ENCODE measurements at regions not wholly inside any gene's neighbourhood (a gene's known extent, or its start where the extent isn't known, plus 50 kb on each side); places are given as distances from the start of the nearest gene placed in this dataset.

GRCh38 chr2:56519806-56520205 lies 336.0 kb downstream of the CCDC85A start:
- H3K4me3 ChIP-seq: no peak overlapping the region
- no peaks in the 10 kb centered on the region for H3K36me3 ChIP-seq
- no peak overlapping the region for H3K27ac Mint-ChIP-seq
- no peak overlapping the region for H3K9ac ChIP-seq
- H3K4me1 Mint-ChIP-seq: peaks cover 9% of the 10 kb centered on the region
- H3F3A ChIP-seq (ENCODE audit: low read depth): no peaks in the 10 kb centered on the region
- H3K4me1 ChIP-seq: no peaks in the 10 kb centered on the region
- no peaks in the 10 kb centered on the region for H4K20me1 ChIP-seq (ENCODE audit: low read depth)
- no peaks in the 10 kb centered on the region for H3K27me3 ChIP-seq
- no peaks in the 10 kb centered on the region for H3K9me3 Mint-ChIP-seq
- no peak for TF ChIP-seq EZH2phosphoT487 (IDR thresholded peaks at IDR 0.05)
- no peak for TF ChIP-seq EZH2 (IDR thresholded peaks at IDR 0.05)
- no peak for TF ChIP-seq CTCF (IDR thresholded peaks at IDR 0.05)
- no peak overlapping the region for H3K4me3 Mint-ChIP-seq
- no peak overlapping the region for H2AFZ ChIP-seq (replicated peaks)
- H3K36me3 Mint-ChIP-seq: no peaks in the 10 kb centered on the region
- no peaks in the 10 kb centered on the region for H3K9me3 ChIP-seq (ENCODE audit: low read depth)
- H3K27me3 Mint-ChIP-seq (ENCODE audit: insufficient read depth, low read depth): peaks cover 2% of the 10 kb centered on the region
- no peak overlapping the region for H3K4me2 ChIP-seq
- DNase-seq (ENCODE audit: low spot score): no peak
- no peak overlapping the region for H3K27ac ChIP-seq
- H3K79me2 ChIP-seq (ENCODE audit: low read depth): no peaks in the 10 kb centered on the region

- H3K4me1 Mint-ChIP-seq: no peaks in the 10 kb centered on the region
- H3K9me3 Mint-ChIP-seq: no peaks in the 10 kb centered on the region
- H3K27ac ChIP-seq: no peak overlapping the region
- no peaks in the 10 kb centered on the region for H3K79me2 ChIP-seq (ENCODE audit: low read depth)
- no peaks in the 10 kb centered on the region for H3K27me3 ChIP-seq
- no peaks in the 10 kb centered on the region for H3K36me3 ChIP-seq
- no peaks in the 10 kb centered on the region for H3K4me1 ChIP-seq
- DNase-seq (ENCODE audit: low spot score): no peak
- H3K36me3 Mint-ChIP-seq: no peaks in the 10 kb centered on the region
- H2AFZ ChIP-seq (replicated peaks): no peak overlapping the region
- H3K4me3 ChIP-seq: no peak overlapping the region
- no peak overlapping the region for H3K9ac ChIP-seq
- H3K4me2 ChIP-seq: no peak overlapping the region
- no peak for TF ChIP-seq CTCF (IDR thresholded peaks at IDR 0.05)
- no peak for TF ChIP-seq EZH2phosphoT487 (IDR thresholded peaks at IDR 0.05)
- no peak for TF ChIP-seq EZH2 (IDR thresholded peaks at IDR 0.05)
- H3K27me3 Mint-ChIP-seq (ENCODE audit: insufficient read depth, low read depth): peaks cover 2% of the 10 kb centered on the region
- H3K4me3 Mint-ChIP-seq: no peak overlapping the region
- no peak overlapping the region for H3K27ac Mint-ChIP-seq
- no peaks in the 10 kb centered on the region for H3F3A ChIP-seq (ENCODE audit: low read depth)
- H4K20me1 ChIP-seq (ENCODE audit: low read depth): no peaks in the 10 kb centered on the region
- no peaks in the 10 kb centered on the region for H3K9me3 ChIP-seq (ENCODE audit: low read depth)
Observed at GRCh38 chr2:56522605-56523089, 338.9 kb downstream of the CCDC85A start.

- no peaks in the 10 kb centered on the region for H3K27me3 Mint-ChIP-seq (ENCODE audit: insufficient read depth, low read depth)
- DNase-seq (ENCODE audit: low spot score): no peak
- H3K9ac ChIP-seq: no peak overlapping the region
- H3K79me2 ChIP-seq (ENCODE audit: low read depth): no peaks in the 10 kb centered on the region
- no peaks in the 10 kb centered on the region for H3K9me3 ChIP-seq (ENCODE audit: low read depth)
- H3K9me3 Mint-ChIP-seq: no peaks in the 10 kb centered on the region
- H2AFZ ChIP-seq (replicated peaks): no peak overlapping the region
- no peak overlapping the region for H3K4me2 ChIP-seq
- H3K36me3 Mint-ChIP-seq: no peaks in the 10 kb centered on the region
- no peak overlapping the region for H3K4me3 ChIP-seq
- H3K4me1 ChIP-seq: no peaks in the 10 kb centered on the region
- H3K4me3 Mint-ChIP-seq: no peak overlapping the region
- H3K27me3 ChIP-seq: no peaks in the 10 kb centered on the region
- H3F3A ChIP-seq (ENCODE audit: low read depth): no peaks in the 10 kb centered on the region
- TF ChIP-seq CTCF (IDR thresholded peaks at IDR 0.05) (no peak), EZH2 (IDR thresholded peaks at IDR 0.05) (no peak), EZH2phosphoT487 (IDR thresholded peaks at IDR 0.05) (no peak)
- no peak overlapping the region for H3K27ac Mint-ChIP-seq
- H3K4me1 Mint-ChIP-seq: no peaks in the 10 kb centered on the region
- no peaks in the 10 kb centered on the region for H3K36me3 ChIP-seq
- H4K20me1 ChIP-seq (ENCODE audit: low read depth): no peaks in the 10 kb centered on the region
- no peak overlapping the region for H3K27ac ChIP-seq
Observed at GRCh38 chr2:56523816-56524215, 340.0 kb downstream of the CCDC85A start.
